ENCODE measurements at regions not wholly inside any gene's neighbourhood (a gene's known extent, or its start where the extent isn't known, plus 50 kb on each side); places are given as distances from the start of the nearest gene placed in this dataset.

DNA sequence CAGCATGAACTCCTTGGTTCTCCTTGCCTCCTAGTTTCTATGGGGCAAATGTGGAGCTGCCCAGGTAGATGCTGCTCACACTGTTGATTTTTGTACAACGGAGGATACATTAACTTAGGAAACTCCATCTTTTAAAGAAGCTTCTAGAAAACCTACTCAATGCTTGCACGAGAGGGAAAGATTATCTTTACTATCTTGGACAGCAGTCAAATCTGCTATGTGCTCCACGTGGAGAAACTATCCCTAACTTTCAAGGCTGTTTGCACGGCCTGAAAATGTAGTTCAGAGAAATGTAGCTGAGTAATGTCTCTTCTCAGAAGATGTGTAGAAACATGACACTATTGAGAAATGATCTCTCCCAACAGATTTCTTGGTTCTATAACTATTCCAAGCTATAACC is 1530.9 kb upstream of the PABPC4L start:
- TF ChIP-seq POLR2A (IDR thresholded peaks at IDR 0.05) (no peak), CTCF (IDR thresholded peaks at IDR 0.05) (no peak)
